ENCODE measurements at regions not wholly inside any gene's neighbourhood (a gene's known extent, or its start where the extent isn't known, plus 50 kb on each side); places are given as distances from the start of the nearest gene placed in this dataset.

DNA sequence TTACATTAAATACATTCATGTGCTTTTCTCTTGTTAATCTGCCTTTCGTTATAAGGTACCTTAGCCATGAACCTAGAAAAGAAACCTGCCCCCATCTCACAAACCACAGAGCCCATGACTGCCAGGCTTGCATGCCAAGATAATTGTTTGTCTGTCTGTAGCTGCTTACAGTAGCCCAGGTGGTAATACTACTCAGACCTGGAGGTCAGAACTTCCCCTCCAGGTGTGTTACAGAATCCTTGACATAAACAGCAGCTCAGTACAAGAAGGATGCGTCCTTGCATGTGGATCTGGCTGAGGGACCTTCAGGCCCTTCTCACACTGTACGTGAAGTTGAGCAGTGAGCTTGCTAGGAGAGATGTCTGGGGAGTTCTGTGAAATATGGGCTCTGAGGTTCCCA, 291.4 kb downstream of the CSNK1G3 start:
- TF ChIP-seq, protein P1, sequence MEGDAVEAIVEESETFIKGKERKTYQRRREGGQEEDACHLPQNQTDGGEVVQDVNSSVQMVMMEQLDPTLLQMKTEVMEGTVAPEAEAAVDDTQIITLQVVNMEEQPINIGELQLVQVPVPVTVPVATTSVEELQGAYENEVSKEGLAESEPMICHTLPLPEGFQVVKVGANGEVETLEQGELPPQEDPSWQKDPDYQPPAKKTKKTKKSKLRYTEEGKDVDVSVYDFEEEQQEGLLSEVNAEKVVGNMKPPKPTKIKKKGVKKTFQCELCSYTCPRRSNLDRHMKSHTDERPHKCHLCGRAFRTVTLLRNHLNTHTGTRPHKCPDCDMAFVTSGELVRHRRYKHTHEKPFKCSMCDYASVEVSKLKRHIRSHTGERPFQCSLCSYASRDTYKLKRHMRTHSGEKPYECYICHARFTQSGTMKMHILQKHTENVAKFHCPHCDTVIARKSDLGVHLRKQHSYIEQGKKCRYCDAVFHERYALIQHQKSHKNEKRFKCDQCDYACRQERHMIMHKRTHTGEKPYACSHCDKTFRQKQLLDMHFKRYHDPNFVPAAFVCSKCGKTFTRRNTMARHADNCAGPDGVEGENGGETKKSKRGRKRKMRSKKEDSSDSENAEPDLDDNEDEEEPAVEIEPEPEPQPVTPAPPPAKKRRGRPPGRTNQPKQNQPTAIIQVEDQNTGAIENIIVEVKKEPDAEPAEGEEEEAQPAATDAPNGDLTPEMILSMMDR (IDR thresholded peaks at IDR 0.05), result no peak
- no peak for TF ChIP-seq POLR2A (IDR thresholded peaks at IDR 0.05)
